ENCODE measurements at regions not wholly inside any gene's neighbourhood (a gene's known extent, or its start where the extent isn't known, plus 50 kb on each side); places are given as distances from the start of the nearest gene placed in this dataset.

GRCh38 chr3:99471353-99472323 lies 166.8 kb upstream of the COL8A1 start:
- no peak for DNase-seq (ENCODE audit: low read depth)
- no peak overlapping the region for H3K4me3 ChIP-seq (ENCODE audit: low read depth, low read length)

- no peak for DNase-seq (ENCODE audit: low read depth)
- no peak overlapping the region for H3K4me3 ChIP-seq (ENCODE audit: low read depth, low read length)
Observed at GRCh38 chr3:99470841-99471240, 167.6 kb upstream of the COL8A1 start.

GRCh38 chr3:99468918-99469317 lies 169.5 kb upstream of the COL8A1 start:
- no peak overlapping the region for H3K4me3 ChIP-seq (ENCODE audit: low read depth, low read length)

GRCh38 chr3:99467420-99467819 lies 171.0 kb upstream of the COL8A1 start:
- H3K4me3 ChIP-seq (ENCODE audit: low read depth, low read length): no peak overlapping the region
- no peak for DNase-seq (ENCODE audit: low read depth)

More at GRCh38 chr3:99468918-99469317, 169.5 kb upstream of the COL8A1 start:
- DNase-seq (ENCODE audit: low read depth): no peak

GRCh38 chr3:99466331-99466730 lies 172.1 kb upstream of the COL8A1 start:
- no peak overlapping the region for H3K4me3 ChIP-seq (ENCODE audit: low read depth, low read length)
- DNase-seq (ENCODE audit: low read depth): no peak

GRCh38 chr3:99458013-99458412 lies 180.4 kb upstream of the COL8A1 start:
- no peak for DNase-seq (ENCODE audit: low read depth)
- H3K4me3 ChIP-seq (ENCODE audit: low read depth, low read length): no peak overlapping the region

GRCh38 chr3:99442599-99442998 lies 195.8 kb upstream of the COL8A1 start:
- H3K4me3 ChIP-seq (ENCODE audit: low read depth, low read length): no peak overlapping the region
- DNase-seq (ENCODE audit: low read depth): no peak

- H3K4me3 ChIP-seq (ENCODE audit: low read depth, low read length): no peak overlapping the region
- DNase-seq (ENCODE audit: low read depth): peak; percentile 11
Observed at GRCh38 chr3:99439892-99440291, 198.5 kb upstream of the COL8A1 start.

- no peak for DNase-seq (ENCODE audit: low read depth)
- no peak overlapping the region for H3K4me3 ChIP-seq (ENCODE audit: low read depth, low read length)
Observed at GRCh38 chr3:99434190-99434589, 204.2 kb upstream of the COL8A1 start.

DNA sequence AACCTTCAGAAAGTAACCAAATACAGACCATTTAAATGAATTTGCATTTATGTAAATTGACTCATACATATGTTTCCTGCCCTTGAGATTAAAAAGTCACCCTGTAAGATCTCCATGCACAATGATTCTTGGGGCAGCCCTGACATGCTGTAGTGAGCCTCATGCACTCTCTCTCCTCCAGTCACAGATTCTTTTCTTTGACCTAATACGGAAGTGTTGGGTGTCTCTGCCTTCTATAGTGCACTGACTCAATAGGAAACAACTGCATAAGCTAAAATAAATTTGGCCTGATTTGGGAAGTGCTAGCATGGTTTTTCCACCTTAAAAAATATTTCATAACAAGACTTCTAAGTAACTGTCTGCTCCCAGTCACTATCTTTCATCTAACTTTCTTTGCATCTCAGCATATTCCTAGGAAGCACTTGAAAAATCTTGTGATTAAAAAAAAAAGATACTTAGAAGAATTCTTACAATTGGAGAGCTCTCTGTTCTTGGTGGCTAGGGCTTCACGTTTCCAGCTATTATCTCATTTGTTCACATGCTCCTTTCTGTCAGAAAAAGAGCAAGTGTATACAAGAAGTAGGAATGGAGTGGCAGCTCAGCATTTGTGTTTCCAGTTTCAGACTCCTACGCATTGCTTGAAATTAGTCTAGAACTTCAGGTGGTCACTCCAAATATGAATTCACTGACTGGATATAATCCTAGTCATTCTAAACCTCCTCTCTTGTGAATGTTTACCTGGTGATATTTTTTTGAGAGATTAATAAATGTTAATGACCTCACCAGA lies 207.9 kb upstream of the COL8A1 start:
- no peak overlapping the region for H3K4me3 ChIP-seq (ENCODE audit: low read depth, low read length)
- no peak for DNase-seq (ENCODE audit: low read depth)

GRCh38 chr3:99429502-99429901 lies 208.9 kb upstream of the COL8A1 start:
- H3K4me3 ChIP-seq (ENCODE audit: low read depth, low read length): no peak overlapping the region
- DNase-seq (ENCODE audit: low read depth): no peak

- no peak for DNase-seq (ENCODE audit: low read depth)
- H3K4me3 ChIP-seq (ENCODE audit: low read depth, low read length): no peak overlapping the region
Observed at GRCh38 chr3:99425930-99426329, 212.5 kb upstream of the COL8A1 start.

DNA sequence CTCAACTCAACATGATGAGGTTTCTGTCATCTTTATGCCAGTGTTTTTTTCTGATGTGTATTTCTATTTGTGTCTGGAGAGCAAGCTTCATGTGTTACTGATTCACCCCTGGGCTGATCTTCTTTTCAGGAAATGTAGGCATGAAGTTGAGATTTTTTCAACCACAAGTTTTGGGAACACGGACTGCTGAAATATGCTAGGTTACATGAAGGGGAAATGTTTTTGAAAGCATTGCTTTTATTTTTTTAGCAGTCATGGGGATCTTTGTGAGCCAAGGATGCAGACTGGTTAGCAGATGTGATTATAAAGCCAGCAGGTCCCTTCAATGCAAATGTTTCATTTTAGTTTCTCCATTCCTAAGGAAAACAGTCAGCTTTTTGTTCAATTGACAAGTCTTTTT lies 219.3 kb upstream of the COL8A1 start:
- no peak overlapping the region for H3K4me3 ChIP-seq (ENCODE audit: low read depth, low read length)
- DNase-seq (ENCODE audit: low read depth): peak; percentile 45

DNA sequence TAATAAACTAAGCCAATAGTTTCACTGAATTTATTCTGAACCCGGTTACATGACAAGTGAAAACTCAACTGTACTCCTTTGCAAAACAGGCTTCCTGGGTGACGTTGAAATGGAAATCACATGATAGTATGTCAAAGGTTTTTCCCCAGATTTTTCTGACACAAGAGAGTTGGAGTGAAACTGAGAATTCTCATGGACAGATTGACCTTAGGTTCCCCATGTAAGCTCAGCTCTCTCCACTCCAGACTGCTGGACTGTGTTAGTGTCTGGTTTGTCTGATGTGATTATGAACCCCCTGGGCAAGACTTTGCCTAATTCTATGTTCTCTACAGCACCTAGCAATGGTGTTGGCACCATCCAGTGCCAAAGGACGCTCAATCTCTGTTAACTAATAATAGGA lies 219.7 kb upstream of the COL8A1 start:
- DNase-seq (ENCODE audit: low read depth): no peak

DNA sequence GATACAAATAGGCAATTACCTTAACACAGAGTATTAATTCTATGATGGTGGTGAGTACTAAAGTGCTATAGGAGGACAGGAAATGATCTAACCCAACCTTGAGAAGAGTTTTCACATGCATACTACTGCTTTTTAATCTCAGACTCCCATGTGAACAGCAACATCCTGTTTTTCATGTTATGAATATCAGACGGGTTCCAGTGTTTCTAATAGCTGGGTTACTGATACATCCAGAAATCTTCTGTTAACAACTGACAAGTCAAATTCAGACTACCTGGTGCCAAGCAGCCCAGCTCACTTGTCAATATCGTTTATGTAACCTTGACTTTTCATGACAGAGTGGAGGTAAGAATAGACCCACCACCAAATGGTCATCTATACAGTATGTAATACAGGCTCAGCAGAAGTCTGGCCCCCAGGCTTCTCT lies 220.2 kb upstream of the COL8A1 start:
- DNase-seq (ENCODE audit: low read depth): no peak

More for the DNA sequence above, 219.7 kb upstream of the COL8A1 start:
- no peak overlapping the region for H3K4me3 ChIP-seq (ENCODE audit: low read depth, low read length)

DNA sequence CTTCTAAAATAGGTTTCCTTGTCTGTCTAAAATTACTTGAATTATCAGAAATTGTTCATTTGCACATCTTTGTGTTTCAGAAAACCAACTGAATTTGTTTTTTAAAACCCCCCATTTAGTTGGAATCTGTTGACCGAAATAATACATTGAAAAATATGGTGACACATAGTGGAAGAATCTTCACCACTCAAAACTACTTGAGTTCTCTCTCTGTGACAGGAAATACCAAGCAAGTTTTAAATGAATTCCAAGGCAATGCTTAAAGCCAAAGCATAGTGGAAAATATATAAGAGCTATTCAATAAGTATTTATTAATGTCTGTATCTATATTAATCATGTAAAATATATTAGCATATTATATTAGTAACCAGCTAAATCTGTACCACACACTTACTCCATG lies 224.9 kb upstream of the COL8A1 start:
- H3K4me3 ChIP-seq (ENCODE audit: low read depth, low read length): no peak overlapping the region
- DNase-seq (ENCODE audit: low read depth): no peak

More for the DNA sequence above, 220.2 kb upstream of the COL8A1 start:
- no peak overlapping the region for H3K4me3 ChIP-seq (ENCODE audit: low read depth, low read length)

DNA sequence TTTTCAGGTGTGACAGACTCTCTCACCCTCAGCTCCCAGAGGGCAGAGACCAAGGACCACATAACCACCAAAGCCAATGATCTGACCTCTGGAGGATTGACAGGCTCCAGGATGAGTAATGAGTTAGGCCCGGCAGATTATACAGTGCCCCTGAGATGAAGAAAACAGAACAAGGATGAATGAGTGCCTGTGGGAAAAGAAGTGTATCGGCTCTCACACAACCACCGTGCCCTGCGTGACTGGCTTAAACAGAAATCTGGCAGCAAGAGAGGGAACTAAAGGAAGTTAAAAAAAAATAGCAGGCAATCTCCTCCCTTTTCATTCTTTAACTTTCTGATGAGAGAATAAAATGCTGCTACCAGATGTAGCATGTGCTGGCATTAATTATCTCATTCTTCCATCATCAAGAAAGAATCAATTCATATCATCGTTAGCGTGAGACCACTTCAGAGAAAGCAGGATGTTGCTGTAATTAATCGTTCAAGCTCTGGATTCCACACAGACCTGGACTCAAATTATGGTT lies 227.5 kb upstream of the COL8A1 start:
- no peak overlapping the region for H3K4me3 ChIP-seq (ENCODE audit: low read depth, low read length)
- peak; percentile 79 for DNase-seq (ENCODE audit: low read depth)

DNA sequence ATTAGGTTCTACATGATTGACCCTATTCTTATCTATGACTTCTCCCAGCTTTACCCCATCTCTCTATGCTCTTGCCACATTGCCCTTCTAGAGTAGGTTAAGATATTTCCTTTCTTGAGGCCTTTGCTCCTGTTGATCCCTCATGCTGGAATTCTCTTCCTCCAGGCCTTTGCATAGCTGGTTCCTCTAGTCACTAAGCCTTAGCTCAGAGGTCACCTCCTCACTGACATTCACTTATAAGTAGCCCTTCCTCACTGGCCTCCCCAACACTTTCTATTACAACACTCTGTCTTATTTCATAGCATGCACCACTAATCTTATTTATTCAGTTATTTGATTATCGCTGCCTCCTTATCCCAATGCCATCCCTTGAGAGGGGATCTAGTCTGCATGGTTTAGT lies 228.4 kb upstream of the COL8A1 start:
- no peak overlapping the region for H3K4me3 ChIP-seq (ENCODE audit: low read depth, low read length)
- no peak for DNase-seq (ENCODE audit: low read depth)

- no peak overlapping the region for H3K4me3 ChIP-seq (ENCODE audit: low read depth, low read length)
- no peak for DNase-seq (ENCODE audit: low read depth)
Observed at GRCh38 chr3:99407257-99407656, 231.1 kb upstream of the COL8A1 start.

DNA sequence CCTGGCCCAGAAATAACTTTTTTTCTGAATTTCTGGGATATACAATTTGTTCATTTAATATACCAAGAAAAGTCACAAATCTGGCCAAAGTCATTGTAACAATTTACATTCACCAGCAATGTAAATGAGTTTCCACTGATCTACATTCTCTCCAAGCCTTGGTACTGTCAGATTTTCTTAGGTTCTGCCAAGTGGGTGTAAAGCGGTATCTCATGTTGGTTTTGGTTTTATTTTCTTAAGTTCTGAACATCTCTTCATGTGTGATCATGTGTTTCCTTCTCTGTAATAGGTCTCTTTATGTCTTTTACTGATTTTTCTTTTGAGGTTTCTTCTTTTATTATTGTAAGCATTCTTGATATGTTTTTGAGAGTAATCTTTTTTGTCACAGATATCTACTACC lies 235.6 kb upstream of the COL8A1 start:
- no peak overlapping the region for H3K4me3 ChIP-seq (ENCODE audit: low read depth, low read length)
- no peak for DNase-seq (ENCODE audit: low read depth)

Data from skeletal muscle cell (primary cell).